NT2/D1 (cell line): ENCODE measurements at regions not wholly inside any gene's neighbourhood (a gene's known extent, or its start where the extent isn't known, plus 50 kb on each side); places are given as distances from the start of the nearest gene placed in this dataset.

Experiments
- YY1 ChIP-seq: IDR thresholded peaks from 2 replicates; pipeline ENCODE4 v1.6.1; 2011; ENCODE audit not compliant: insufficient read length, insufficient read depth
- ZNF274 ChIP-seq: IDR thresholded peaks from 2 replicates; pipeline ENCODE4 v1.6.1; 2011; ENCODE audit warnings: mild to moderate bottlenecking, low read depth, low read length

DNA sequence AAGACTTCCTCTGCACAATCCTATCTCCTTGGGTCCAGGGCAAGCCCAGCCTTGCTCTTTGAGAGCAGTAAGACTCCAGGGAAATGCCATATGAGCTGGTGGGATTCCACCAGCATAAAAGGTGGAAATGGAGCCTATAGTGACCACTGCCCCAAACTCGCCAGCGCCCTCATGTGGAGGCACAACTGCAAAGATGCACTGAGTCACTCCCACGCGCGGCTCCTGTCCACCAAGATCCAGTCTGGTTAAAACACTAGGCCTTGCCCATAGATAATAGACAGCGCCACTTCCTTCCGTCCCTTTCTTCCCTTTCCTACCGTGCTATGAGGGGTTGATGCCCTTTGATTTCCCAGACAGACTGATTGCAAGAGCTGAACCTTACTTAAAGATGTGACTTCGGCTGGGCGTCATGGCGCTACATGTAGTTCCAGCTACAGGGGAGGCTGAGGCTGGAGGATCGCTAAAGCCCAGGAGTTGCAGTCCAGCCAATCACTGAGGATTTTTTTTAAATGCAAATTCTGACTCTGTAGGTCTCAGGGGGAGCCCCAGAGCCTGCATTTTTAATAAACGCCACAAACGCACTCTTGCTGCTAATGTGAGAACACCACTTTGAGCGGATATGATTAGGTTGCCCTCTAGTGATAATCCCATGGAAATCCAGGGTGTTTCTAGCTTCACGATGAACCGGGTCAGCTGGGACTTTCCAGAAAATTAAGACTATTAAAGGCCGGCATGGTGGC, 136.5 kb downstream of the EPC1 start:
- no peak for TF ChIP-seq YY1
- TF ChIP-seq ZNF274: no peak
